Inflammatory macrophage treated with lipopolysaccharide for 4 hours (primary cell): ENCODE measurements at regions not wholly inside any gene's neighbourhood (a gene's known extent, or its start where the extent isn't known, plus 50 kb on each side); places are given as distances from the start of the nearest gene placed in this dataset.

ENCODE experiments used
- DNase-seq: peaks from one replicate; pipeline ENCODE4 v3.0.0-alpha.2; 2020

DNA sequence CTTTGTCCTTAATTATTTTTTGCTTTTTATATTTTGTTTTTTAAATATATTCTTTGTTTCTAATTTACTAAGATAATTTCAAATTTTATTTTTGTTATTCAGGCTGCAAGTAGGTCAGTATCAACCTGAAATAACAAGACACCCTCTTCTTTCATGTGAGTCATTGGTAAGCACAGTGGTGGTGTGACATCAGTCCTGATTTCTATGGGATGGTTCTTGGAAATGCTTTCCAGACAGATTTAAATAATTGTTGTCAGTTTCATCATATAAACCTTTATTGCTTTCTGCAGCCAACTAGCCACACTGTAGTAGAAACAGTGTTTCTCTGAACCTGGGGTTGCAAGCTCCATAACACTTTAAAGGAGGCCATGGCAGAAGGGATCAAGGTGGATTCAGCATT is 157.5 kb upstream of the C21orf91 start:
- DNase-seq, result no peak

DNA sequence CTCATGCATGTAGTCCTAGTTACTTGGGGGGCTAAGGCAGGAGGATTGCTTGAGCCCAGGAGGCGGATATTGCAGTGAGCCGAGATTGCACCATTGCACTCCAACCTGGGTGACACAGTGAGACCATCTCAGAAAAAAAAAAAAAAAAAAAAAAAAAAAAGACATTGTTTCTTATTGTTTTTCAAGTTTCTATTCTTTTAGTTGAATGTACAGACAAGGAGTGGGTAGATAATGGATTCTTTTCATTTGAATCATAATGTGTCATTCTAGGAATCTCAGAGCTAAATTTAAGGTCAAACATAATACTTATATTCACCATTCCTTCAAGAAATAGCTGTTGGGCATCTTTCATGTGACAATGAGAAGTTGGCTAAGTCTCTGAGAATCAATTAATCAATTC is 157.0 kb upstream of the C21orf91 start:
- DNase-seq, result no peak

DNA sequence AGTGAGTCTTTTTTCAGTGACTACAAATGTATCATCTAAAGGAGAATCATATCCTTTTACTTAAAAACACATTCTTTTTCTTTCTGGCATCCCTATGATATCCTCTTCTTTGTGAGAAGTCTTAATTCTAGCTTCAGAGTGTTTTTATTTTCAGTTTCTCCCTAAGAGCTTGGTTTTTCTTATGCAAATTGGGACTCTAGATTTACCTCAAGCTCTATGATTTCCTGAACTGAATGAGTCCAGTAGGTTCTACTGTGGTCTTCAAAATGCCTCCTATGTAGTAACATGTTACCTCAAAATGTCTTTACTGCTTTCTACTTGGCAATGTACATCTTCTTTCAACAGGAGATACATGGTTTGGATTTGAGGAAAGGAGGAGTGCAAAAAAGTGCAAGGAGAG is 148.2 kb upstream of the C21orf91 start:
- no peak for DNase-seq

DNA sequence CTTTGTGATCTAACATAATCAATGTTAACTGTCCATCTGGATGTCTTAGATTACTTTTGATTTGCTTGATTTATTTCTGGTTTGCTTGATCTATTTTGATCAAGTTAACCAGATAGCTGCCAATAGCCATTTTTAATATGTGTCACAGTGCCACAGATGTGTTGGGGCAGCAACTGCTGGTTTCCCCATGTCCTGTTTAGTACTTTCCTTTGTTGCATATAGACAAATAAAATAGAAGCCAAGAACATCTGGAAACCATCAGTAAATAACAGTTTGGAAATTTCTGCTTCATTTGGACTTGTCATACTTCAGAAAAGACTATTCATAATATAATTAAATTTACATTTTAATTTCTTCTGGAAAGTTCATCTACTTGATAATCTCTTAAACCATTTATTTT is 145.6 kb upstream of the C21orf91 start:
- DNase-seq, result no peak

DNA sequence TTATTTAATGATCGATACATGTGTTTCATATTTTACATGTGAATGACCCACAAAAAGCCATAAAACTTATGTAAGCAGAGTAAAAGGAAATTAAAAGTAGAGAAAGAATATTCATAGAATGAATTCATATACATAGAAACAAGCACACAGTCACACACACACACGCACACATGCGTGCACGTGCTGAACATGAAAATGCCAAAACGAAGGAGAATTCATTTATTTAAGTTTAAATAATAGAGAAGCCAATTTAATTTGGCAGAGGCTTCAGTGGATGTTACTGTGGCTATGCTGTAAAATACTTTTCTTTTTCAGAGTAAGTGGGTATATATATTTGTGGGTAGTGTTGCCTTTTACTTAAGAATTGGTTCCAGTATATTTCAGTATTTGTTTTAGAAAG is 145.0 kb upstream of the C21orf91 start:
- DNase-seq, result no peak

DNA sequence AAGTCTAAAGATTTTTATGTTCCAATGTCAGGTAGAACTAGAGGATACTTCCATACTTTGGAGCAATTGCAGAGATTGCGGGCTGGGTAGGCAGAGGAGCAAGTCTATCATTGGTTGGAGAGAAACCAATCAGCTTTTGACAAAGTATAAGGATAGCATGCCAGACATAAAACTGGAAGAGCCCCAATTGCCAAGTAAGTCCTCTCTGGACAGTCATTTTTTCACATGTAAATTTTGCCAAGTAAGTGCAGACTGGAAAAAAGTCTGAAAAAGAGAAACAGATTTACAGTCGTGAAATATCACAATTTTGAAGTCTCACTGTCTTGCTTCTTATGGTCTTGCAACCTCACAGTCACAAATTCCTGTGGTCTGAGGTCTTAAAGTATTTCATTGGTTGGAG is 131.4 kb upstream of the C21orf91 start:
- no peak for DNase-seq

DNA sequence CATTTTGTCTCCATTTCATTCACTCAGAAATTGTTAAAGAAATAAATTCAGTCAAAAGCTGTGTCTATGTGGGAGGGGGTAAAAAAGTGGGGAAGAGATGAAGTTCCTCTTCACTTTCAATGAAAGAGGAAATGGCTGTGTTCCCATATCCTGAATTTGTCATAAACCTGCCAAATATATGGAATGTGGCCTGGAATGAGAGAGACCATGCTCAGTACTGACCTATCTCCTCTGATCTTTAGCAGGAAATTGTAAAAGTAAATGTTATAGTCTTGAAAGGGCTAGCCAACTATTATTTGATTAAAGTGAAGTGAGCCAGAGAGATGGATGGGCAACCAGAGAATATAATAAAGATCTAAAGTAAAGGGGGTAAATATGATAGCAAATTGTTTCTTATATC is 130.3 kb upstream of the C21orf91 start:
- DNase-seq, result no peak

DNA sequence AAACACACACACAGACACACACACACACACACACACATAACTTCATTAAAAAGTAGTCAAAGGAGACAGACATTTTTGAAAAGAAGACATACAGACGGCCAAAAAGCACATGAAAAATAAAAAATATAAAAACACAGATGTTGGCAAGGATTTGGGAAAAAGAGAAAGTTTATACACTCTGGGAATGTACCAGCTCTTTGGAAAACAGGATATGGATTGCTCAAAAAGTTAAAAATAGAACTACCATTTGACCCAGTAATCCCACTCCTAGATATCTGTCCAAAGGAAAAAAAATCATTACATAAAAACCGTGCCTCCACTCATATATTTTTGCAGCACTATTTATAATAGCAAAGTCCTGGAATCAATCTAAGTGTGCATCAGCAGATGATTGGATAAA is 128.4 kb upstream of the C21orf91 start:
- DNase-seq, result no peak

DNA sequence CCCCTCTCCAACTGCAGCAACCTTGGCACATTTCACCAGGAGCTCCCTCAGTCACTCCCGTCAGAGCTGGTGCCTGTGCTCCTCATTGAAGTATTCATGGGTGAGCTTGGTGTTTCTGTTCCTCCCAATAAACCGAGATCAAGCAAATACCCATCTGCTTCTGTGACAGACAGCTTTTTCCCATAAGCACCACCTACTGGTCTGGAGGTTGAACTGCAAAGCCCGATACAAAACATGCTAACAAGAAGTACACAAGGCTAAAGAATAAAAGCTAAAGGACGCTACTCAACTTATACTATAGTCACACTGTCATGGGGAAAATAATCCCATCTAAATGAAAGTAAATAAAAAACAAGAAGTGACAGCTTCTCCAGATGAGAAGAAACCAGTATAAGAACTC is 111.9 kb upstream of the C21orf91 start:
- no peak for DNase-seq

DNA sequence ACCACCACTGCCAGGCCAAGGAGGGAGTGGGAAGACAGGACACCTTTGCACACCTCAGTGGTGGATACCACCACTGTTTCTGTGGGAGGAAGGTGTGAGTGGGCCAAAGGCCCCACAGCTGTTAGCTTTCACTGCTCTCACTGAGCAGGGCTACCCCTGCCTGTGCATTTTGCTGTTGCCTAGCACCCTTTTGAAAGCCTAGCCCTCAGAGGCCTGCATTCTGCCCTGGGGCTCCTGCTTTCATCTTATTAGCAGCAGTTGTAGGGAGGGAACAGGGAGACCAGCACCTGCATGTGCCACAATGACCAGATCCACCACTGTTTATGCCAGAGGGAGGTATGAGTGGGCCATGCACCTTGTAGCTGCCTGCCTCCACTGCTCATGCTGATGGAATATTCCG is 110.9 kb upstream of the C21orf91 start:
- no peak for DNase-seq

DNA sequence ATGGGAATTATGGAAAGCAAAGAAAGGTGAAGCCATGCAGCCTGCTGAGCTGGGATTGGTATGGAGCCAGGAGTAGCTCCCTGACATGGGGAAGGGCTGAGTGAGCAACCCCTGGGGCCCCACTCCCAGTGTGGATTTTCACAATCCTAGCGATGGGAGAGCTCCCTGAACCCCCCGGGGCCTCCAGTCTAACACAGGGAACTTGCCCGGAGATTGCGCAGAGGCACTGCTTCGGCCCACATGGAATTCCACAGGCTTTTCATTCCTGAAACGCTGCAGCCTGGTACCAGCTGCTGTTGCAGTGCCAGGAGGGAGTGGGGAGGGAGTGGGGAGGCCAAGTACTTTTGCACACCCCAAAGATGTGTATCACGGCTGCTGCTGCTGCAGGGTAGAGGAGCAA is 110.4 kb upstream of the C21orf91 start:
- no peak for DNase-seq

DNA sequence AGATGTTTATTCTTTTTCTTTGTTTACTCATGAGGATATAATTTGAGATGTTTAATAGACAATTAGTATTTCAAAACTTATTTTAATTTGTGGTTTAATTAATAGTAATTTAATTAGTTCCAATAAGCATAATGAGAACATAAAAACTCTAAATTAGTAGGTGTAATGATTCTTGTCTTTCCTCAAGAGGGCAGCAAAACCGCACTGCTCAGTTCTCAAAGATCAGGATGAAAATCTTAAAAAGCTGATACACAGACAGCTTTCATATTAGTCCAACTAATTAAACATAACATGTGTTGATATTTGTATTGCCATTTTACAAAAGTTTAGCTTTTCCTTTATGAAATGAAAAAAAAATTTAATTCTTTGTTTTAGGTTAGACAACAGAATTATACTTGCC is 106.7 kb upstream of the C21orf91 start:
- DNase-seq, result peak; percentile 6

DNA sequence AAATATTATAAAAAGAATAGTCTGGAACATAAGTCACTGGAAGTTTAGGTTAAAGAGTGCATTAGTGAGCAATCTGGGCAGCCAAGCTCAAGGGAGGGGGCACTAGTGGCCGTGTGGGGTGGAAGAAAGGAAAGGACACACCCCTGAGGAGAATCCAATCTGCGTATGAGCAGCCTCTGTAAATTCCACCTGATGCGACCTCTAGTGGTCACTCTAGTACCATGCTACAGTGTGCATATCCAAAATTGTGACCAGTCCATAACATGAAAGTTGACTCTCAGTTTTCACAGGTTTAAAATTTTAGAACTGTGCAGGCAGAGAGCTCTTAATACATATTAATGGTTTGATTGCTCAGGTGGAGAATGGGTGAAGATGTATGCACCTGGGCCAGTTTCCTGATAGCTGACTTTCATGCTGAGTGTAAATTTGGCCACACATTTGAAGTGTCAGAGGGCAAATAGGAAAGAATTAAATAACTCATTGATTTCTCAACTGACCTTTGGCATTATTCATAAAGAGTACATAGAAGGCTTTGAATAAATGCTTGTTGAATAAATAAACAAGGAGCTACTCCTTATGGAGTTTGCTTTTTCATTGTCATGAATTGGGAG is 105.9 kb upstream of the C21orf91 start:
- DNase-seq, result peak; percentile 52

DNA sequence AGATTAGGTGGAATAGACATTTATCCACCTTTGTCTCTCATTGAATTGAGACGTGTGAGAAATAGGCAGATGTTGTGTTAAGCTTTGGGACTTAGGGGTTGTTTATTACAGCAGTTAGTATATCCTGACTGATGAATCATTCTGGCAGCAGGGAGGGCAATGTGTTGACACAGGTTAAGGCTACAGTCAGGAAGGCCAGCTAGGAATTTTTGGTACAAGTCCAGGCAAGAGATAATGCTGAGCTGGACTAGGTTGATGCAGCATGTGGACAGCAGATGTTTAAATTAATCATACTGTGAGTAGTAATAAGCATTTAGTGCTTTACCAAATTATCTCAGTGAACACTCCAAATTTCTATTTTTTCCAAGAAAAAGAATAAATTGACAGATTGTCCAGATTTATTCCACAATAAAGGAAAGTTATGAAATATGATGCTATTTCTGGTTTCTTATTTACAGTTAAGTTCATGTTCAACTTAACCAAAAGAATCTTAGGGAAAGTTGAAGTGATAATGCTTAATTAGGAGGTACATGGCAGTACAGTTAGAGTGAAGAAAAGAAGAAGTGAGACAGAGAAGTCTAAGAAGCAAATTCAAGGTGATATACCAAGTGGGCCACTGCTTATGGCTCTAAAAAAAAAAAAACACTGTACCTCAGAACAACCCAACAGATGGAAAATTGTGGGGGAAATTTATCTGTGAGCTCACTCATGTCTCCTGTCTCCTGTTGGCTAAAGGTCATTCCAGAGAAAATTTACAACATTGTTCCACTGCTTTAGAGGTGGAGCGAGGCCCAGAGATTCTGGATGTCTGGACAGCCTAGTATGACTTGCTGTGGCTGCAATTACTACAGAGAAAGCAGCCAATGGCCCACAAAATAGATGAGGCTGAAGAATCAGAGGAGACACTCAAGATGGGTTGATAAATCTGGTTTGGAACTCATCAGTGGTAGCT is 102.7 kb upstream of the C21orf91 start:
- DNase-seq, result no peak

DNA sequence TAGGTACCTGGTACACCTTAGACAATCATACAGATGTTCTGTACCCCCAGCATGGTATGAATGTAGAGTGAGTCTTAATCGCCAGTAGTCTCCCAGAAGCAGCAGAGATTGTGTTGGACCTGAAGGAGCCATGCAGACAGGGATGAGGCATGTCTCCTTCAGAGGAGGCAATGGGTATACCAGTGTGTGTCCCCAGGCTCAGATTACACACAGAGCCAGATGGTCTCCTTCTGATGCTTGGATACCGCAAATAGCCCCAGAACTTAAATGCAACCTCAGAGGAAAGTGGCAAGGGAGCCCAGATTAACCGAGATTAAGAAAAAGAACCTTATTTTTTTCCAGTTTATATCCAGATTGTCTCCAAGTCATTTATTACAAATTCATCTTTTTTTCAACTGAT is 96.8 kb upstream of the C21orf91 start:
- DNase-seq, result no peak

DNA sequence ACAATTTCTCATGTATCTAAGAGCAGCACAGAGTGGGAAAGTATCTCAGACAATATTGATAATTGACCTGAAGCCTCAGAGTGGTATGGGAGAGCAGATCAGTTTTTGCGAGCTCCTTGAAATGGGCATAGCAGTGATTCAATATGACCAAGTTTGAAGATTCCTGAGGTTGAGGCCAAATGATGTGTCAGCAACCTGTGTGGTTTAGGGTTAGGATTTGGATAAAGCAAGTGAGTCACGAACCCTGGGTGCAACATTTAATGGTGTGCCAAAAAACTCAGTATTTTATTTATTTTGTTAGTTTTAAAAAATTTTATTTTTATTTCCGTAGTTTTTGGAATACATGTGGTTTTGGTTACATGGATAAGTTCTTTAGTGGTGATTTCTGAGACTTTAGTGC is 92.5 kb upstream of the C21orf91 start:
- no peak for DNase-seq

DNA sequence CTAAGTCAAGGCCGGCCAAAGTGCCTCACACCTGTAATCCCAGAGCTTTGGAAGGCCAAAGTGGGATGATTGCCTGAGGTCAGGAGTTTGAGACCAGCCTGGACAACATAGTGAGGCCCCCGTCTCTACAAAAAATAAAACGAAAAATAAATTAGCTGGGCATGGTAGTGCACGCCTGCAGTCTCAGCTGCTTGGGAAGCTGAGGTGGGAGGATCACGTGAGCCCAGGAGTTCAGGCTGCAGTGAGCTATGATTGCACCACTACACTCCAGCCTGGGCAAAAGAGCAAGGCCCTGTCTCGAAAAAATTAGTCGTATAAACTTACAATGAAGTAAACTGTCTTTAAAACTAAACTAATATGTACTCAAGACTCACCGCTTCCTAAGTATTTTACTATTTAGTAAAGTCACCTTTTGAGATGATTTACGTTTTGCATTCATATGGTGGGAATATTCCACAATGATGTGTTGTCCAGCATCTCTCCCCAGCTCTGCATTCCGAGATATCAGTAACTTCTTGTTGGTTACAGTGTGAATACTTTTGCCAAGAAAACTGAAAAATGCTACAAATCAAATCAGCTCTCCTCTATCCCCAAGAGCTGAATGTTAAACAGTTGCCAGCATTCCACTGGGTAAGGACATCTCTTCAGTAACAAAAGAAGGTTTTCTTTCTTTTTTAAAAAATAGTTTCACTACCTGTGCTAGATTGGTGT is 84.9 kb upstream of the C21orf91 start:
- DNase-seq, result no peak

DNA sequence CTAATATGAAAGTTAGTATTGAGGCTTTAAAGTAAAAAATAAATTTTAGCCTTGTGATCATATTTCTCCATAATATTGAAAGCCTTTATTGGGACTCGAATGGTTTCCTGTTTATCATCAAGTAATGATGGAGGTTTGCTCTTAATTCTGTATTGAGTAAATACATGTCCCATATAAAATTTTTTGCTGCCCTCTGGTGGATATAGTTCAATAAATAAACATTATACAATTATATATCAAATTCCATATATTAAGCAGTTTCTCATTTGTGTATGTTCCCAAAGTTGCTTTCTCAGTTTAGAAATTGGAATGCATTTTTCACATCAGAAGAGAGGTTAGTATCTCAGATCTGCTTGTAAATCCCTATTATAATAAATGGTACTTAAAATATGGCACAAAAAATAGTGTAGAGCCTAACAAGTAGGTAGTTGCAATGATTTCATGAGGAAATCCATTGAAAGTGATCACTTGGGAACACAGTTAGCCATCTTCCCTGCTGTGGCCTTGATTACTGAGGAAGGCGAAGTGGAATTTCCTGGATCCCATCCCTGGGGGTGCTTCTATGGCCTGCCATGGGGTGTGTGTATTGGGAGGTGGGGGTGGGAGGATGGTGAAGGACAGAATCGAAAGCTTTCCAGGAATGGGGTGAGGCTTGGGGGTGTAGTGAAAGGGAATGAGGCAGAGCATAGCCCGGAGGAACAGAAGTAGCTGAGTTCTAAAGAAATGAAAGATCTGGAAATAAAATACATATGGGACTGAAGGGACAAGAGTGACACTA is 84.1 kb upstream of the C21orf91 start:
- DNase-seq, result peak; percentile 64

DNA sequence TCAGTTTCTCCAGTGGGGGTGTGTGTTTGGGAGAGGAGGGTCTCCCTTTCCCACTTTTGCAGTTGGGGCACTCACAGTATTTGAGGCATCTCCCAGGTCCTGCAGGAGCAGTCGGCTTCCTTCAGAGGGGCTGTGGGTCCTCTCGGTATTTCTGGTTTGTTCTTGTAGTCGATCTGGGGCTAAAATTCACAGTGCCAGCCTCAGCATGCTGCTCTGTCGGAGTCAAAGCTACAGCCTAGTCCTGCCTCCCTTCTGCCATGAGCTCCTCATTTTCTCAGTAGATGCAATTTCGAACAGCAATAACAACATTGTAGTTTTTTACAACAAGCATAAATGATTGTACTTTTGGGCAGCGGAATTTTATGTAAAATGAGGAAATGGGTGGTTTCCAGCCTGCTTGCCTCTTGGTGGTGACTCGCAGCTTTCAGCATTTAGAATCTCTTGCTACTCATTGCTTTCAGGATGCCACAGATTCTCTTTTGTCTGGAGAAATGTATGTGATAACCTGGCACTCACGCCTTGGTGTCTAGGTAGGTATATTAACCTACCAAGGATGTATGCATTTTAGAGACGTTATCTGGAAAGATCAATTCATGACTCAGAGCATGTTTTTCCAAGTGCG is 82.4 kb upstream of the C21orf91 start:
- DNase-seq, result peak; percentile 32

DNA sequence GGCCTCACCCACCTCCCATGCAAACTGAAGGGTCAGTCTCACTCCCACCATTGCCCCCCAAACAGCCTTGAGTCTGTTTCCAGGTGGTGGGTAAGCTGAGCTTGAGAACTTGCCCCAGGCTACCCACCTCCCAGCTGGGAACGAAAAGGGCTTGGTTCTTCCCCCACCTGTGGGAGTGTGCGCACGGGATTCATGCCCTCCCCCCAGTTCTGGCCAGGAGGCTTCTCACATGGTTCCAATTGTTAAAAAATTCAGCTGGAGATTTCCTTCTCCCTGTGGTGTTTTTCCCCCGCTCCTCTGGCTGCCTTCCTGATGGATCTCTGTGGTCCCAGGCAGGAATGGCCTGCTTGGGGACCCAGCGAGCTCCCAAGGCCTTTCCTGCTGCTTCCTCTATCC is 81.8 kb upstream of the C21orf91 start:
- no peak for DNase-seq

DNA sequence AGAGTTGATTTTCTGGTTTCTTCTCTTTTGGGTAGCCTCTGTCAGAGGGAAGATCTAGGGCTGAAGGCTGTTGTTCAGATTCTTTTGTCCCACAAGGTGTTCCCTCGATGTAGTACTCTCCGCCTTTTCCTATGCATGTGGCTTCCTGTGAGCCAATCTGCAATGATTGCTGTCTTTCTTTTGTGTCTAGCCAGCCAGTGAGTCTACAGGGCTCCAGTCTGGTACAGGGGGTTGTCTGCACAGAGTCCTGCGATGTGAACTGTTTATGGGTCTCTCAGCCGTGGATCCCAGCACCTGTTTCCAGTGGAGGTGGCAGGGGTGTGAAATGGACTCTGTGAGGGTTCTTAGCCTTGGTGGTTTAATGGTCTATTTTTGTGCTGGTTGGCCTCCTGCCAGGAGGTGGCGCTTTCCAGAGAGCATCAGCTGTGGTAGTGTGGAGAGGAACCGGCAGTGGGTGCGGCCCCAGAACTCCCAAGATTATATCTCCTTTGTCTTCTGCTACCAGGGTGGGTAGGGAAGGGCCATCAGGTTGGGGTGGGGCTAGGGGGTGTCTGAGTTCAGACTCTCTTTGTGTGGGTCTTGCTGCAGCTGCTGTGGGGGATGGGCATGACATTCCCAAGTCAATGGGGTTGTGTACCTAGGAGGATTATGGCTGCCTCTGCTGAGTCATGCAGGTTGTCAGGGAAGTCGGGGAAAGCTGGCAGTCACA is 81.3 kb upstream of the C21orf91 start:
- DNase-seq, result no peak

DNA sequence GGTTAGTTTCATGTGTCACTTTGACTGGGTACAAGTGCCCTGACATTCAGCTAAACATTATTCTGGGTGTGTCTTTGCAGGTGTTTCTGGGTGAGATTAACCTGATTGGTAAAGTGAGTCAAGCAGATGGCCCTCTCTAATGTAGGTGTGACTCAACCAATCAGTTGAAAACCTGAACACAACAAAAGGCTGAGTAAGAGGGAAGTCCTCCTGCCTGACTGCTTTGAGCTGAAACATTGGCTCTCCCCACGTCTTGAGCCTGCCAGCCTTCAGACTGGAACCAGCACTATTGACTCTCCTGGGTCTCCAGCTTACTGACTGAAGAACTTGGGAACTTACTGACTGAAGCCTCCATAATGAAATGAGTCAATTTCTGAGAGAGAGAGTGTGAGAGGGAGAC is 70.0 kb upstream of the C21orf91 start:
- DNase-seq, result no peak
